Sigmoid colon (tissue), 6 donors: ENCODE measurements at regions not wholly inside any gene's neighbourhood (a gene's known extent, or its start where the extent isn't known, plus 50 kb on each side); places are given as distances from the start of the nearest gene placed in this dataset.

Experiments
- DNase-seq: peaks from one replicate; pipeline ENCODE4 v3.0.0-alpha.2; 2019
- H3K27ac ChIP-seq, 4 donors: fragments of 200-600 bp; sonication (generic); one replicate each; pipeline ENCODE4 v1.5.1; 2016 to 2019; ENCODE audit warnings: mild to moderate bottlenecking in 1 of 4
- H3K27me3 ChIP-seq, 3 donors: fragments of 200-600 bp; sonication (generic); one replicate each; pipeline ENCODE4 v1.5.1; 2019; ENCODE audit warnings: mild to moderate bottlenecking in 1 of 3
- H3K36me3 ChIP-seq, 4 donors: fragments of 200-600 bp; sonication (generic); one replicate each; pipeline ENCODE4 v1.5.1; 2016 to 2019
- H3K4me1 ChIP-seq, 4 donors: fragments of 200-600 bp; sonication (generic); one replicate each; pipeline ENCODE4 v1.5.1; 2017 to 2019
- H3K4me3 ChIP-seq, 4 donors: fragments of 200-600 bp; sonication (generic); one replicate each; pipeline ENCODE4 v1.5.1; 2017 to 2019; ENCODE audit warnings: mild to moderate bottlenecking in 2 of 4, moderate library complexity in 1 of 4
- H3K9me3 ChIP-seq, 4 donors: fragments of 200-600 bp in 3 of 4; sonication (generic) in 3 of 4; one replicate each; pipeline versions ENCODE4 v1.5.1 to v1.6.1; 2013 to 2019
- CTCF ChIP-seq, 4 experiments: fragments of 450-650 bp in 3 of 4; fragments of 200-600 bp in 1 of 4; IDR thresholded peaks; one replicate each; pipeline ENCODE4 v1.5.1; 2016 to 2019; ENCODE audit warnings: antibody characterized with exemption in 4 of 4, mild to moderate bottlenecking in 3 of 4, moderate library complexity in 2 of 4
- EP300 ChIP-seq, 4 donors: sonication (generic); formaldehyde crosslinking; IDR thresholded peaks; one replicate each; pipeline ENCODE4 v1.6.1; 2017; ENCODE audit warnings: antibody characterized with exemption in 4 of 4
- POLR2A ChIP-seq, 2 donors: fragments of 450-650 bp; IDR thresholded peaks; one replicate each; pipeline ENCODE4 v1.6.1; 2016; ENCODE audit warnings: antibody characterized with exemption in 2 of 2, mild to moderate bottlenecking in 2 of 2, moderate library complexity in 2 of 2
- POLR2AphosphoS5 ChIP-seq, 4 donors: sonication (generic); formaldehyde crosslinking; IDR thresholded peaks; one replicate each; pipeline ENCODE4 v1.6.1; 2017; ENCODE audit warnings: antibody characterized with exemption in 4 of 4
- WGBS, 2 donors: extraction: QIAGEN DNeasy Blood & Tissue Kit; methylation state at CpG; one replicate each; pipeline ENCODE4 v1.1.7; 2013; 5-methylcytosine and 5-hydroxymethylcytosine counted together
- intact Hi-C: fragments of 100-400 bp; cut with DNase I; formaldehyde crosslinking; loops from one replicate; pipeline ENCODE4 v1.15.1; 2023
- donor health status: healthy with polysubstance abuse.
- donor health status: healthy.

GRCh38 chr10:125415964-125416363, 255.6 kb upstream of the CTBP2 start:
- H3K27me3 ChIP-seq = no peaks in the 10 kb centered on the region
- intact Hi-C loops = no loop called here
- DNase-seq = no peak
- no peaks in the 10 kb centered on the region for H3K4me1 ChIP-seq
- TF ChIP-seq POLR2AphosphoS5 (IDR thresholded peaks at IDR 0.05) (no peak), POLR2A (IDR thresholded peaks at IDR 0.05) (no peak), CTCF (IDR thresholded peaks at IDR 0.05) (no peak), EP300 (IDR thresholded peaks at IDR 0.05) (no peak)
- no peak overlapping the region for H3K27ac ChIP-seq
- 44 to 78% methylated on average over 2 of the region's 2 CpGs for WGBS, 2 donors
- H3K36me3 ChIP-seq = no peaks in the 10 kb centered on the region
- H3K4me3 ChIP-seq = no peak overlapping the region
- H3K9me3 ChIP-seq = no peaks in the 10 kb centered on the region

- H3K27me3 ChIP-seq = no peaks in the 10 kb centered on the region
- H3K4me3 ChIP-seq = peak overlapping the region in 1 of 4 donors; percentile 3
- H3K36me3 ChIP-seq = no peaks in the 10 kb centered on the region
- TF ChIP-seq POLR2AphosphoS5 (IDR thresholded peaks at IDR 0.05) (no peak), CTCF (IDR thresholded peaks at IDR 0.05) (no peak), POLR2A (IDR thresholded peaks at IDR 0.05) (no peak), EP300 (IDR thresholded peaks at IDR 0.05) (no peak)
- H3K4me1 ChIP-seq = no peaks in the 10 kb centered on the region
- H3K27ac ChIP-seq = no peak overlapping the region
- WGBS, 2 donors = 12 to 50% methylated on average over 16 of the region's 16 CpGs
- no peak for DNase-seq
- H3K9me3 ChIP-seq = no peaks in the 10 kb centered on the region
- intact Hi-C loops = no loop called here
These were observed 254.8 kb upstream of the CTBP2 start for GRCh38 chr10:125415006-125415633.

- TF ChIP-seq CTCF (IDR thresholded peaks at IDR 0.05) (no peak), EP300 (IDR thresholded peaks at IDR 0.05) (no peak), POLR2AphosphoS5 (IDR thresholded peaks at IDR 0.05) (no peak), POLR2A (IDR thresholded peaks at IDR 0.05) (no peak)
- no peaks in the 10 kb centered on the region for H3K36me3 ChIP-seq
These were observed 251.4 kb upstream of the CTBP2 start for GRCh38 chr10:125411724-125412123.

GRCh38 chr10:125409756-125410155, 249.4 kb upstream of the CTBP2 start:
- Histone ChIP-seq H3K9me3 (peaks cover 0 to 2% (median 0%) of the 10 kb centered on the region in 4 donors), H3K36me3 (no peaks in the 10 kb centered on the region), H3K27me3 (no peaks in the 10 kb centered on the region), H3K4me1 (no peaks in the 10 kb centered on the region), H3K4me3 (no peak overlapping the region), H3K27ac (no peak overlapping the region)
- WGBS, 2 donors = 78% methylated on average over 5 of the region's 5 CpGs
- TF ChIP-seq POLR2AphosphoS5 (IDR thresholded peaks at IDR 0.05) = no peak
- intact Hi-C loops = no loop called here
- no peak for DNase-seq

More at GRCh38 chr10:125411724-125412123, 251.4 kb upstream of the CTBP2 start:
- Histone ChIP-seq H3K9me3 (no peaks in the 10 kb centered on the region), H3K27ac (no peak overlapping the region), H3K27me3 (no peaks in the 10 kb centered on the region), H3K4me1 (no peaks in the 10 kb centered on the region), H3K4me3 (no peak overlapping the region)
- 77 to 86% methylated on average over 2 of the region's 2 CpGs for WGBS, 2 donors
- no peak for DNase-seq
- intact Hi-C loops = no loop called here

- Histone ChIP-seq H3K27ac (no peak overlapping the region), H3K36me3 (no peaks in the 10 kb centered on the region), H3K4me3 (no peak overlapping the region), H3K27me3 (no peaks in the 10 kb centered on the region), H3K9me3 (peaks cover 0 to 2% (median 0%) of the 10 kb centered on the region in 4 donors), H3K4me1 (no peaks in the 10 kb centered on the region)
- TF ChIP-seq POLR2AphosphoS5 (IDR thresholded peaks at IDR 0.05) (no peak), EP300 (IDR thresholded peaks at IDR 0.05) (no peak), POLR2A (IDR thresholded peaks at IDR 0.05) (no peak), CTCF (IDR thresholded peaks at IDR 0.05) (no peak)
- WGBS, 2 donors = 97 to 100% methylated on average over 1 of the region's 1 CpG
- no peak for DNase-seq
- intact Hi-C loops = no loop called here
These were observed 247.2 kb upstream of the CTBP2 start for GRCh38 chr10:125407557-125407956.
